Vagina (tissue), 2 donors: ENCODE measurements at regions not wholly inside any gene's neighbourhood (a gene's known extent, or its start where the extent isn't known, plus 50 kb on each side); places are given as distances from the start of the nearest gene placed in this dataset.

Experiments used
- DNase-seq, 2 donors: peaks; one replicate each; pipeline ENCODE4 v3.0.0-alpha.2; 2017; ENCODE audit errors: extremely low spot score in 2 of 2
- H3K27ac ChIP-seq: fragments of 200-600 bp; sonication (generic); one replicate; pipeline ENCODE4 v1.5.1; 2019
- H3K27me3 ChIP-seq: fragments of 200-600 bp; sonication (generic); one replicate; pipeline ENCODE4 v1.5.1; 2019
- H3K36me3 ChIP-seq, 2 donors: fragments of 200-600 bp; sonication (generic); one replicate each; pipeline ENCODE4 v1.5.1; 2017 to 2019
- H3K4me1 ChIP-seq: fragments of 200-600 bp; sonication (generic); one replicate; pipeline ENCODE4 v1.5.1; 2019
- H3K4me3 ChIP-seq, 2 donors: fragments of 200-600 bp; sonication (generic); 1 replicate in 1 of 2; 2 replicates in 1 of 2; pipeline ENCODE4 v1.5.1; 2016 to 2019
- H3K9me3 ChIP-seq: fragments of 200-600 bp; sonication (generic); one replicate; pipeline ENCODE4 v1.5.1; 2019
- CTCF ChIP-seq, 3 experiments: fragments of 450-650 bp in 2 of 3; fragments of 200-600 bp in 1 of 3; sonication (generic) in 1 of 3; IDR thresholded peaks; one replicate each; pipeline ENCODE4 v1.5.1; 2017 to 2019; ENCODE audit warnings: antibody characterized with exemption in 3 of 3, mild to moderate bottlenecking in 2 of 3, moderate library complexity in 2 of 3
- POLR2A ChIP-seq, 2 donors: fragments of 450-650 bp; IDR thresholded peaks; one replicate each; pipeline ENCODE4 v1.6.1; 2017; ENCODE audit warnings: antibody characterized with exemption in 2 of 2, mild to moderate bottlenecking in 2 of 2, moderate library complexity in 2 of 2
- POLR2AphosphoS5 ChIP-seq, 2 donors: sonication (generic); formaldehyde crosslinking; IDR thresholded peaks; one replicate each; pipeline ENCODE4 v1.9.0; 2017; ENCODE audit warnings: antibody characterized with exemption in 2 of 2, mild to moderate bottlenecking in 2 of 2, low read depth in 1 of 2; ENCODE audit not compliant: insufficient read depth in 1 of 2
- intact Hi-C: fragments of 100-400 bp; cut with DNase I; formaldehyde crosslinking; loops from one replicate; pipeline ENCODE4 v1.15.1; 2023

GRCh38 chr12:83689333-83689732 is 1002.6 kb downstream of the TMTC2 start:
- Histone ChIP-seq H3K4me1 (no peaks in the 10 kb centered on the region), H3K4me3 (no peak overlapping the region), H3K27me3 (no peaks in the 10 kb centered on the region), H3K27ac (no peak overlapping the region), H3K36me3 (no peaks in the 10 kb centered on the region), H3K9me3 (no peaks in the 10 kb centered on the region)
- DNase-seq = no peak
- intact Hi-C loops = no loop called here
- TF ChIP-seq POLR2AphosphoS5 (IDR thresholded peaks at IDR 0.05; ENCODE audit: insufficient read depth in 1 of 2, low read depth in 1 of 2) = no peak
- TF ChIP-seq CTCF (IDR thresholded peaks at IDR 0.05) = no peak
- TF ChIP-seq POLR2A (IDR thresholded peaks at IDR 0.05) = no peak

- intact Hi-C loops = no loop called here
- Histone ChIP-seq H3K36me3 (no peaks in the 10 kb centered on the region), H3K9me3 (no peaks in the 10 kb centered on the region), H3K4me3 (no peak overlapping the region), H3K4me1 (no peaks in the 10 kb centered on the region), H3K27ac (no peak overlapping the region), H3K27me3 (no peaks in the 10 kb centered on the region)
- DNase-seq = no peak
- no peak for TF ChIP-seq CTCF (IDR thresholded peaks at IDR 0.05)
- TF ChIP-seq POLR2AphosphoS5 (IDR thresholded peaks at IDR 0.05; ENCODE audit: insufficient read depth in 1 of 2, low read depth in 1 of 2) = no peak
- no peak for TF ChIP-seq POLR2A (IDR thresholded peaks at IDR 0.05)
These were observed 990.1 kb downstream of the TMTC2 start for GRCh38 chr12:83676781-83677295.

- intact Hi-C loops = no loop called here
These were observed 980.0 kb downstream of the TMTC2 start for GRCh38 chr12:83666690-83667089.

GRCh38 chr12:83665634-83666218 is 979.0 kb downstream of the TMTC2 start:
- Histone ChIP-seq H3K27me3 (no peaks in the 10 kb centered on the region), H3K27ac (no peak overlapping the region), H3K9me3 (no peaks in the 10 kb centered on the region), H3K36me3 (no peaks in the 10 kb centered on the region), H3K4me1 (no peaks in the 10 kb centered on the region), H3K4me3 (no peak overlapping the region)
- intact Hi-C loops = no loop called here
- no peak for DNase-seq
- no peak for TF ChIP-seq CTCF (IDR thresholded peaks at IDR 0.05)
- TF ChIP-seq POLR2A (IDR thresholded peaks at IDR 0.05) = no peak
- no peak for TF ChIP-seq POLR2AphosphoS5 (IDR thresholded peaks at IDR 0.05; ENCODE audit: insufficient read depth in 1 of 2, low read depth in 1 of 2)

More at GRCh38 chr12:83666690-83667089, 980.0 kb downstream of the TMTC2 start:
- TF ChIP-seq POLR2A (IDR thresholded peaks at IDR 0.05) = no peak
- H3K9me3 ChIP-seq = no peaks in the 10 kb centered on the region
- no peak overlapping the region for H3K4me3 ChIP-seq
- H3K27me3 ChIP-seq = no peaks in the 10 kb centered on the region
- H3K36me3 ChIP-seq = no peaks in the 10 kb centered on the region
- no peak overlapping the region for H3K27ac ChIP-seq
- H3K4me1 ChIP-seq = no peaks in the 10 kb centered on the region
- no peak for DNase-seq

GRCh38 chr12:83664650-83665049 is 977.9 kb downstream of the TMTC2 start:
- intact Hi-C loops = no loop called here
- TF ChIP-seq CTCF (IDR thresholded peaks at IDR 0.05) (no peak), POLR2A (IDR thresholded peaks at IDR 0.05) (no peak), POLR2AphosphoS5 (IDR thresholded peaks at IDR 0.05; ENCODE audit: insufficient read depth in 1 of 2, low read depth in 1 of 2) (no peak)
- no peak for DNase-seq

More at GRCh38 chr12:83664650-83665049, 977.9 kb downstream of the TMTC2 start:
- H3K27ac ChIP-seq = no peak overlapping the region
- no peaks in the 10 kb centered on the region for H3K9me3 ChIP-seq
- no peaks in the 10 kb centered on the region for H3K4me1 ChIP-seq
- no peaks in the 10 kb centered on the region for H3K27me3 ChIP-seq
- H3K4me3 ChIP-seq = no peak overlapping the region
- no peaks in the 10 kb centered on the region for H3K36me3 ChIP-seq
